Stimulated activated CD4-positive, alpha-beta T cell treated with anti-CD3 and anti-CD28 coated beads, Interleukin-1b, Interleukin-23, amount 100 ng/mL, for 24 hours (primary cell): ENCODE measurements at regions not wholly inside any gene's neighbourhood (a gene's known extent, or its start where the extent isn't known, plus 50 kb on each side); places are given as distances from the start of the nearest gene placed in this dataset.
"Not testable (repeated sequence)": the region's sequence is repeated elsewhere in the genome, so short reads cannot be mapped to it uniquely, and the experiment has no call there.

Source experiments
- DNase-seq, 4 experiments: peaks; one replicate each; pipeline ENCODE4 v3.0.0-alpha.2; 2020; ENCODE audit warnings: low read depth in 4 of 4, low spot score in 1 of 4

DNA sequence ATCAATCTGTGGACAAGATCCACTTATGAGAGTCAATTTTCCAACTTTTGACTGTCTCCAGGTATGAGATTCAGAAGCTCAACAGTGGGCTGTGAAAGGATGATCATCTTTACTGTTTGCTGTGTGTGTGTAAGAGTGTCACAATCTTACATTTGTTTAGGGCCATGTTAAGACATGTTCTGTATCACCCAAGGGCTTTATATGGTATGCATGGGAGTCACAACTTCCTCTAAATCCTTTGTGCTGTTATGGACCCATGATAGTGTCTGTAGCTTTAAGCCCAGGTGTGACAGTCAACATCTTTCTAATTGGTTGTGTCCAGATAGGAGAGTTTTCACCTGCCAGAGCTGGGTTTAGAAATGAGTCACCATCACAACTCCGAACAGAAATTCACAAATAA is 70.2 kb downstream of the ZNF726 start:
- DNase-seq: not testable (repeated sequence)

DNA sequence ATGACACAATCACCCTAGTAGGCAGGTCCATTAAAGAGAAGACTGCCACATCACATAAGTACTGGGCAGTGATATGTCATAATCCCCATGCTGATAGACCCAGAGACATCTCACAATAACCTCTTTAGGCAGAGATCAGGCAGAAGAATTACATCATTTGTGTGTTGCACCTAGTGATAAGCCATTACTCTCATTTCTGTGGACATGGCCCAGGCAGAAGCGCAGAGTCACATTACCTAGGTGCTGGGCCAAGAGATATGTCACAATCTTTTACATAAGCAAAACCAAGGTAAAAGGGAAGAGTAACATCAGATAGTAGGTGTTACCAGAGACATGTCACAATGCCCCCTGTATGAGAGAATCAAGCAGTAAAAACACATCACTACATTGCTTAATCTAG is 71.9 kb downstream of the ZNF726 start:
- DNase-seq: no peak

DNA sequence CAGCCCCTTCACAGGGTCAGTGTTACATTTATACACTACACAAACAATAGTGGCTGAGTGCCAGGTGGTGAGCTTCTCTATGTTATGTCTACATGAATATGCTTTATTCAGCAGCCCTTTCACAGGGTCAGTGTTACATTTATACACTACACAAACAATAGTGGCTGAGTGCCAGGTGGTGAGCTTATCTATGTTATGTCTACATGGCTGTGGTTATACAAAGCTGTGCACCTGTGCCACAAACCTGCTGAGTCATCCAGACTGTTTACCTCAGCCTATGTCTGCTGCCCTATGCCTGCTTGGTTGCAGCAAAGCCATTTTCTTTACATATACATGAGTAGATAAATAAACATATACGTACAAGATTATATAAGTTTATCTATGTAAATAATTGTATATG is 76.5 kb downstream of the ZNF726 start:
- DNase-seq: no peak

DNA sequence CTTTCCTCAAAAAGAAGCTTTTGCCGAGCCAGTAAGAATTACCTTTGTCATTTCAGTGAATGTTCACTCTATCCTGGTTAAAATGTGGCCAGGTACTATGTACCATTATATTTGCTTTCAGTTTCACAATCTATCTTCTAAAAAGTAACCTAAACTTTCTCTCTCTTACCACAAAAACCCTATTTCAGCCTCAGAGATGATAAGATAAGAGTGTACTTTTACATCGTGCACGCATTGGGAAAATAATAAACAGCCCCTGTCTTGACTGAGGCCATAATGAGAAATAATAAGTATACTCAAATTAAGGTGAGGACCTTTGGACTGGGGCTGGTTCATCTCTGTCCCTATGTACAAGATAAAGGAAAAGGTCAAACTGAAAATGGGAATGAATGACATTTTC is 77.7 kb downstream of the ZNF726 start:
- DNase-seq: no peak

DNA sequence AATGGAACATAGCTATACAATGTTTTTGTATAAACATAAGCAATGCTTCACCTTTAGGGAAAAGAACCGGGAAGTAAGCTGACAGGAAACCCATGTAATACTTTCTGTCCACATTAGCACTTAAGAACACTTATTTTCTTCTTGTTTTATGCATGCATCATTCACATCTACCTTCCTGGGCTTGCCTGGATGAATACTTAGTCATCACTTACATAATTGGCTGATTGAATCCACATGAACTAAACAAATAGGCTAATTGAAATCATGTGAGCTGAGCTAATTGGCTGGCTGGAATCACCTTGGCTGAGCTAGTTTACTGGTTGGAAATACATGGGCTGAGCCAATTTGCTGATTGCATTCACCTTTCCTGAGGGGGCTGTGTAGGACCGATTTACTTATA is 78.8 kb downstream of the ZNF726 start:
- DNase-seq: no peak

DNA sequence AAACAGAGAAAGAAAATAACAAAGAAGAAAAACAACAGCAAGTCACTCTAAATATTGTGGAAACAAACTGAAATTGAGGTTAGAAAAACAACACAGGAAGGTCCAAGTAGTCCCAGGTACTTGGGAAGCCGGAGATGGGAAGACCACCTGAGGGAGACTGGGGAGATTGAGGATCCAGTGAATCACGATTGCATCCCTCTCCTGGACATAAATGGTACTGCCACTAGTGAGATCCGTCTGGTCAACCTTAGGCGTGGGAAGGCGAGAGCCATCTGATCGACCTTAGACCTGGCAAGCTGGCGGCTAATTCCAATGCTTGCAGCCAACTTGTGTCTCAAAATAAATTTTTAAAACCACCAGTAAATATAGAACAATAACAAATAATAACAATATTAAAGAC is 81.9 kb downstream of the ZNF726 start:
- no peak for DNase-seq

DNA sequence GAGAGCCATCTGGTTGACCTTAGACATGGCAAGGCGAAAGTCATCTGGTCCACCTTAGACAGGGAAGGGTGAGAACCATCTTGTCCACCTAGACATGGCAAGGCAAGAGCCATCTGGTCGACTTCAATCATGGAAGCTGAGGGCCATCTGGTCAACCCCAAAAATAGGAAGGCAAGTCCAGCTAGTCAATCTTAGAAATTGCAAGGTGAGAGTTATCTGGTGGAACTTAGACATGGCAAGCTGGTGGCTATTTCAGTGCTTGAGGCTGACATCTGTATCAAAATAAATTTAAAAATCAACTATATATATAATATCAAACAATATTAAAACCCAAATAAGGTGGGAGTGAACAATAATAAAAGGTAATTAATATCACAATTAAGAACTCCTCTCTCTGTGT is 83.9 kb downstream of the ZNF726 start:
- DNase-seq: no peak

DNA sequence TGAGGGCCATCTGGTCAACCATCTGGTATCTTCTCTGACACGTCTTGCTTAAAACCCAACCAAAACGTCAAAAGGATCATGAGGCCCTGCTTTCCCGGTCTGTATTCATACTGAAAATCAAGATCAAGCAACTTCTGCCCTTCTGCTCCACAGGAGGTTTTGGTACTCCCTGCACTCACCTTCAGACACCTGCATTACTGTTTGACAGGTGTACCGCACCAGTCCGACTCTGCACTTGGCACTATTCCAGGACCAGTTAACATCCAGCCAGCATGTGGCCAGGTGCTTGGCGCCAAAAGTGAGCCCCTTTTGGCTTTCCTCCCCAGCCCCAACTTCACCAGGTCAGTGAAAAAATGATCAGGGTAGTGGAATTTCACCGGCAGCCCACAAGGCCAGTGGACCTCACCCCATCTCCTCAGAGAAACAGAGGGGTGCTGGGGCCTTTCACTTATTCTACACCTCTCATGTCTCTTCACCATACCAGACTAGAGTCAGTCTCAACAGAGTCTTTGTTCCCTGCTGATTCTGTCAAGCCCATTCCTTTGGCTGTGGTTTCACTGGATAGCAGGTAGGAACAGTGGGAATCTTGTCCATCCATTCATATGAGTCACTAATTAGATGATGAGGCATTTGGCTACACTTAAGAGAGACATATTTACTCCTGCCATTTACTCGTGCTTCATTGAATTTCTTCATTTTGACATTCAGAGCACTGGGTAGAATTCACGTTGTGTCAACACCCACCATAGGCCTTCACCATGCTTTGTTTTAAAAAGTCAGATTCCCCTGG is 85.3 kb downstream of the ZNF726 start:
- no peak for DNase-seq

DNA sequence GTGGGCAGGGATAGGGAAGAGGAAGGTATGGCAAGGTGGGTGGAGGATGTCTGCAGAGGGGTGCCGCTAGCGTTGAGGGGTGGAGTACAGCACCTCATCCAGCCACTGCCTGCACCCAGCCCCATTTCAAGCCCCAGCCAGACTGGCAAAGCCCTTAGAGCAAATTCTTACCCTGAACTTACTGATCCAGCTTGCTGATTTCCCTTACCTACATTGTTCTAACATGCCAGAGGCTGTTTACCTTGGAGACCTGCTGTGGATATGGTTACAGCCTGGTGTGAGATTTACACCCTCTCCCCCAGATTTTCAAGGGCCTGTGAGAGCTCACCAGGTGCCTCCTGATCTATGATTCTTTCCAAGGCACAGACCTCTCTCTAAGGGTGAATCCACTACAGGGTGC is 86.0 kb downstream of the ZNF726 start:
- DNase-seq: no peak

DNA sequence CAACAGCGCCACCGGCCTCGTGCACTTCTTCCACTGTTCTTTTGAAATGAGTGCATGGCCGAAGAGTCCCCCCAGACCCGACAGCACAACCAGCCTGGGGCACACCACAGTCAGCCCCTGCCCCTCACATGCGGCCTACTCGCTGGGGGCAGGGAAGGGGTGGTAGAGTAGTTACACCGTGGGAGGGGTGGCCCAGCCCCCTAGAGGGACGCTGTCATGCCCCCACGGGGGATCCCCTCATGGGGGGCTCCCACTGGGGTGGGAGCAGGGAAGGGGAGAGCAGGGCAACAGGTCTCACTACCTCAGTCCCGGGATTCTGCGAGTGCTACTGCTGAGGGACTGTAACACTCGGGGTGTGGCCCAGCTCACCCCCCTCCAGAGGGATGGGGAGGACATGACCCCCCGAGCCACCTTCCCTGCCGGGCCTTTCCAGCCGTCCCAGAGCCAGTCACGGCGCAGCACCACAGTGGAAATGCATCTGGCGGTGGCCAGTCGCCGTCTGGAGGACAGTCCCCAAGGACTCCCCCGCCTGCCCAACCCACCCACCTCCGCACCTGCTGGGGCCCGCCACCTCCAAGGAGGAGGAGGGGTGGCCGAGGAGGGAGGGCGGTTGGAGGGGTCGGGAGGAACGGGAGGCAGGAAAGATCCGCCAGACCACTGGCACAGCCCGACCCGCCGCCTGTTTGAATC is 84.6 kb upstream of the ZNF254 start:
- DNase-seq: no peak

DNA sequence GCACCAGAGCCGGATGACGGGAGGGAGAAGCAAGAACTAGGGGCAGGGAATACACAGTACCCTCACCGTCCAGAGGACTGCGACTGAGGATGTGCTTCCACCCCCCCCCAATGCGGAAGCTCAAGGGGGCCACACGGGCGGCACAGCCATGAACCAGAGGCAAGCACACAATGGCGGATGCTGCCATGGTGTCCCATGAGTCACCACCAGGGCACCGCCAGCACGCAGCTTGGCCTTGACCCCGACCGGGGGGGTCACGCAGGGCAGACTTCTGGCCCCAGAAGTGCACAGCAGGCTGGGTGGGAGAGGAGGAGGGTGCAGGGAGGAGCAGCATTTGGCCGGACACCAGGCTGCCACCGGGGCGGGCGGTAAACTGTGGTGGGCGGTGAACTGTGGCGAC is 83.5 kb upstream of the ZNF254 start:
- DNase-seq: no peak

DNA sequence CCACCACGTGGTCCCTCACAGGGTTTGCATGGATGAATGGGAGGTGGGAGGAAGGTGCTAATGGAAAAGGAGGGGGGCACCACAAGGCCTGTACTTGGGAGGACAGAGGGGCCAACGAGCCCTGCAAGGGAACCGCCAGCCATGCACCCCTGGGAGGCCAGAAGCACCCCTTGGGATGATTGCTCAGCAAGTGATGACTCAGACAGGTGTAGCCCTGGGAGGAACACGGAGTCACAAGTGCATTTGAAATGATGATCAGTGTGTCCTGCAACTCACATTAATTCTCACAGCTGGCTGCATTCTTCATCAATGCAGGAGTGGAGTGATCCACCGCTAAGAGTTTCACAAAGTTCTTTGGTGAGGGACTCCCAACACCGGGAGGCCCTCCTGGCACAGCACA is 82.8 kb upstream of the ZNF254 start:
- no peak for DNase-seq

DNA sequence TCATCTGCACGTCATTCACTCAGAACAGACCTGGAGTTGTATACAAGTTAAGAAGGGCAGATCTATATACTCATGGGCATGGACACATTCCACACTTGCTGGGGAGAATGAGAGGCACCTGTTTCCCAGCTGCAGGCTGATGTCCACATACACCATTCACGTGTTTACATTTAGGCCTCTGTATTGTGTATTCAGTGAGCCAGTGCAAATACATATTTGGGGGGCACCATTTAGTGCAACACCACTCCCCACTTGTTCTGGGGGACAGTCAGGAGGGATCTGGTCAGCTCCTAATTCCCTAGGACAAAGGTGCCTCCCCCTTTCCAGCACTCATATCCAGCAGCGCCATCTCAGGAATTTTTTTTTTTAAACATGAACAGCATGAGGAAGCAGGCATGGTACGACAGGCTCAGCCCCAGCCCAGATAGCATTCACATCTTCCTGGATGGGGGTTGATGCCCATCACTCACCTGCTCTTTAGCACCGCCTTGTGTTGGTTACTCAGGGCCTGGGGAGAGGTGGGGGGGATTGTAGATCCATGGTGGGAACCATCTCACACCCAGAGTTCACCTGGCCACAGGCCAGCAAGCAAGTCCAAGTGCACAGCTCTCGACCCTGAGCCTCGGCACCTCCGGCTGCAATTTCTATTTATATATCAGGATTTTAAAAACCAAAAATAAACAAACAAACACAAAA is 56.9 kb upstream of the ZNF254 start:
- DNase-seq: no peak

DNA sequence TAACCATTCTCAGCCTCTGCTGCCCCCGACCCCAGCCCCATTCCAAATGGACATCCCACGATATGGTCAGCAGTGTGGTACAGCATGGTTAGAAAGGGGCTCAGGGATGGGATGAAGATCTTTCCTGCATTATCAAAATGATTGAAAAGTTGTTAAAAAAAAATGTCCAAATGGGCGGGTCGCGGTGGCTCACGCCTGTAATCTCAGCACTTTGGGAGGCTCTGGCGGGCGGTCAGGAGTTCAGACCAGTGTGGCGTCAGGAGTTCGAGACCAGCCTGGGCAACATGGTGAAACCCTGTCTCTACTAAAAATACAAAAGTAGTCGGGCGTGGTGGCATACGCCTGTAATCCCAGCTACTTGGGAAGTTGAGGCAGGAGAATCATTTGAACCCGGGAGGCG is 54.3 kb upstream of the ZNF254 start:
- DNase-seq: no peak

DNA sequence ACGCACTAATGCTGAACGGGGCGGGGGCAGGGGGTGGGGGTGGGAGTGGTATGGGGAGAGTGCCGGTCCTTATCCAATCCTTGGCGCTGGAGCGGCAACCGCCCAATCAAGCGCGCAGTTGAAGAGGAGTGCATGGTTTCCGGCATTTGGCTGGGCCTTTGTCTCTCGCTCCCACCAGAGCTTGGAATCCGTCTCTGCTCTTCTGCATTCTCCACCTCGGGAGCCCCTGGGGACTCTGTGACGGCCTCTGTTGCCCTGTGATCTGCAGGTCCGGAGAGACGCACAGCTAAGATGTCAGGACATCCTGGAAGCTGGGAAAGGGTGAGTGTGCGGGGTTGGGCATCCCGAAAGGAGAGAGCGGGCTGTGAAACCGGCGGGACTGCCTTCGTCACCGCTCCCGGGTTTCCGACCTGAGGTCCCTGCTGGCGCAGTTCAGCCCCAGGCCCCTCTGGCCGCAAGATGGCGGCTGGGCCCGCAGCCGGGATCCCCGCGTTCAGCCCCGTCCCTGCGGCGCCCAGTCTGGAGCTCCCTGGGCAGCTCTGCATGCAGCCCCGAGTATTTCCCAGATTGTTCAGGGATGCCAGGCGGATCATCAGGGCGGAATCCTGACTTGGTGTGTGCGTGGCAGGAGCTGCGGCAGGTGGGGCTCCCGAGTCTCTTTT is 53.6 kb upstream of the ZNF254 start:
- peak; percentile 49 to 76 (median 62) for DNase-seq

DNA sequence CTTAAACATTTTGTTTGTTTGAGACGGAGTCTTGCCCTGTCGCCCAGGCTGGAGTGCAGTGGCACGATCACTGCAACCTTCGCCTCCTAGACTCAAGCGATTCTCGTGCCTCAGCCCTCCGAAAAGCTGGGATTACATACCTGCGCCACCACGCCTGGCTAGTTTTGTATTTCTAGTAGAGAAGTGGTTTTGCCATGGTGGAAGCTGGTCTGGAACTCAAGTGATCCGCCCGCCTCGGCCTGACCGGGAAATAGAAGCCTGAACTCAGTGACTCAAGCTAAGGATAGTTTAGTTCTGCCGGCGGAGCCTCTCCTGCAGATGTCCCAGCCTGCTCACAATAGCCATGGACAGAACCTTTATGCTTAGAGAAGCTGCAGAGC is 53.0 kb upstream of the ZNF254 start:
- peak in 2 of 4 experiments; percentile 1 to 4 for DNase-seq

DNA sequence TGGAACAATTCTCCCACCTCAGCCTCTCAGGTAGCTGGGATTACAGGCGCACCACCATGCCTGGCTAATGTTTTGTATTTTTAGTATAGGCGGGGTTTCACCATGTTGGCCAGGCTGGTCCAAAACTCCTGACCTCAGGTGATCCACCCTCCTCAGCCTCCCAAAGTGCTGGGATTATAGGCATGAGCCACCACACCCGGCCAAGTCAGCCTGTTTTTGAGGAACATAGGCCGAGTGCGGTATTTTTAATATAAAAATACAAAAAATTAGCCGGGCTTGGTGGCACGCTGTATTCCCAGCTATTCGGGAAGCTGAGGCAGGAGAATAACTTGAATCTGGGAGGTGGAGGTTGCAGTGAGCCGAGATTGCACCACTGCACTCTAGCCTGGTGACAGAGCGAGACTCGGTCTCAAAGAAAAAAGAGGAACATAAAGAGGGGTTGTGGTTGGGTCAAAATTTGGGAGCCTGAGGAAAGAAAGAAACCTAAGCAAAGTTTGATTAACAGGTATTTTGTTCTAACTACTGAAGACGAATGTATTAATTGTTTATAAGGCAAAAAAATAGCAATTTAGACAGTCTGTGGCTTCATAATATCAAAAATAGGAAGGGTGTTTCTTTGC is 51.6 kb upstream of the ZNF254 start:
- DNase-seq: not testable (repeated sequence)
